Neural progenitor cell (in vitro differentiated cells): ENCODE measurements at regions not wholly inside any gene's neighbourhood (a gene's known extent, or its start where the extent isn't known, plus 50 kb on each side); places are given as distances from the start of the nearest gene placed in this dataset.

ENCODE experiments used
- DNase-seq: peaks from one replicate; pipeline ENCODE4 v3.0.0-alpha.2; 2016; ENCODE audit warnings: low spot score
- H2AFZ ChIP-seq: fragments of 200-600 bp; sonication (generic); replicated peaks from 2 replicates; pipeline ENCODE4 v1.6.1; 2016; ENCODE audit warnings: antibody characterized with exemption
- H3F3A ChIP-seq: fragments of 200-600 bp; sonication (generic); 2 replicates; pipeline ENCODE4 v1.6.1; 2016; ENCODE audit warnings: antibody characterized with exemption, low read depth
- H3K27ac ChIP-seq: fragments of 200-600 bp; sonication (generic); 2 replicates; pipeline ENCODE4 v1.5.1; 2016; ENCODE audit warnings: mild to moderate bottlenecking
- H3K27me3 ChIP-seq: fragments of 200-600 bp; sonication (generic); 2 replicates; pipeline ENCODE4 v1.6.1; 2016; ENCODE audit warnings: mild to moderate bottlenecking, moderate library complexity
- H3K36me3 ChIP-seq: fragments of 200-600 bp; sonication (generic); 2 replicates; pipeline ENCODE4 v1.5.1; 2016
- H3K4me1 ChIP-seq: fragments of 200-600 bp; sonication (generic); 2 replicates; pipeline ENCODE4 v1.6.1; 2016; ENCODE audit warnings: mixed run types
- H3K4me2 ChIP-seq: fragments of 200-600 bp; sonication (generic); 2 replicates; pipeline ENCODE4 v1.6.1; 2016
- H3K4me3 ChIP-seq: fragments of 200-600 bp; sonication (generic); 2 replicates; pipeline ENCODE4 v1.5.1; 2016
- H3K79me2 ChIP-seq: fragments of 200-600 bp; sonication (generic); 2 replicates; pipeline ENCODE4 v1.6.1; 2016; ENCODE audit warnings: low read depth
- H3K9ac ChIP-seq: fragments of 200-600 bp; sonication (generic); 2 replicates; pipeline ENCODE4 v1.6.1; 2016
- H3K9me3 ChIP-seq: fragments of 200-600 bp; sonication (generic); 2 replicates; pipeline ENCODE4 v1.5.1; 2016; ENCODE audit warnings: low read depth
- H4K20me1 ChIP-seq: fragments of 200-600 bp; sonication (generic); 2 replicates; pipeline ENCODE4 v1.6.1; 2016; ENCODE audit warnings: low read depth
- H3K27ac Mint-ChIP-seq: 3 replicates; pipeline ENCODE4 v1.8.0; 2021; ENCODE audit warnings: mixed read lengths
- H3K27me3 Mint-ChIP-seq: 2 replicates; pipeline ENCODE4 v1.8.0; 2022; ENCODE audit warnings: low read depth, mild to moderate bottlenecking, inconsistent platforms, moderate library complexity, mixed read lengths; ENCODE audit not compliant: insufficient read depth
- H3K36me3 Mint-ChIP-seq: 3 replicates; pipeline ENCODE4 v1.8.0; 2021; ENCODE audit warnings: mixed read lengths
- H3K4me1 Mint-ChIP-seq: 3 replicates; pipeline ENCODE4 v1.8.0; 2021; ENCODE audit warnings: mixed read lengths
- H3K4me3 Mint-ChIP-seq: 3 replicates; pipeline ENCODE4 v1.8.0; 2021; ENCODE audit warnings: mild to moderate bottlenecking, moderate library complexity, mixed read lengths
- H3K9me3 Mint-ChIP-seq: 3 replicates; pipeline ENCODE4 v1.8.0; 2020; ENCODE audit warnings: mixed read lengths
- EZH2 ChIP-seq: fragments of 200-600 bp; sonication (generic); IDR thresholded peaks from 2 replicates; pipeline ENCODE4 v1.6.1; 2017; ENCODE audit warnings: antibody characterized with exemption, mild to moderate bottlenecking, moderate library complexity
- EZH2phosphoT487 ChIP-seq: fragments of 200-600 bp; sonication (generic); IDR thresholded peaks from 2 replicates; pipeline ENCODE4 v1.6.1; 2017; ENCODE audit warnings: antibody characterized with exemption
- TF ChIP-seq, protein P1 (sequence below): fragments of 200-600 bp; sonication (generic); IDR thresholded peaks from 2 replicates; pipeline ENCODE4 v1.5.1; 2017; ENCODE audit warnings: antibody characterized with exemption, mild to moderate bottlenecking

GRCh38 chr10:108450280-108450679 lies 1285.8 kb upstream of the SORCS1 start:
- no peaks in the 10 kb centered on the region for H3K4me1 ChIP-seq
- no peaks in the 10 kb centered on the region for H3K79me2 ChIP-seq
- H3K27ac ChIP-seq, result no peak overlapping the region
- no peaks in the 10 kb centered on the region for H3K36me3 ChIP-seq
- H2AFZ ChIP-seq, result no peak overlapping the region
- H3K9ac ChIP-seq, result no peak overlapping the region
- no peaks in the 10 kb centered on the region for H3K27me3 Mint-ChIP-seq
- H3K9me3 Mint-ChIP-seq, result no peaks in the 10 kb centered on the region
- no peaks in the 10 kb centered on the region for H3K9me3 ChIP-seq
- no peaks in the 10 kb centered on the region for H3K27me3 ChIP-seq
- H3K4me1 Mint-ChIP-seq, result no peaks in the 10 kb centered on the region
- DNase-seq, result no peak
- no peaks in the 10 kb centered on the region for H4K20me1 ChIP-seq
- no peaks in the 10 kb centered on the region for H3F3A ChIP-seq
- H3K4me3 ChIP-seq, result no peak overlapping the region
- H3K27ac Mint-ChIP-seq, result no peak overlapping the region
- TF ChIP-seq, protein P1, sequence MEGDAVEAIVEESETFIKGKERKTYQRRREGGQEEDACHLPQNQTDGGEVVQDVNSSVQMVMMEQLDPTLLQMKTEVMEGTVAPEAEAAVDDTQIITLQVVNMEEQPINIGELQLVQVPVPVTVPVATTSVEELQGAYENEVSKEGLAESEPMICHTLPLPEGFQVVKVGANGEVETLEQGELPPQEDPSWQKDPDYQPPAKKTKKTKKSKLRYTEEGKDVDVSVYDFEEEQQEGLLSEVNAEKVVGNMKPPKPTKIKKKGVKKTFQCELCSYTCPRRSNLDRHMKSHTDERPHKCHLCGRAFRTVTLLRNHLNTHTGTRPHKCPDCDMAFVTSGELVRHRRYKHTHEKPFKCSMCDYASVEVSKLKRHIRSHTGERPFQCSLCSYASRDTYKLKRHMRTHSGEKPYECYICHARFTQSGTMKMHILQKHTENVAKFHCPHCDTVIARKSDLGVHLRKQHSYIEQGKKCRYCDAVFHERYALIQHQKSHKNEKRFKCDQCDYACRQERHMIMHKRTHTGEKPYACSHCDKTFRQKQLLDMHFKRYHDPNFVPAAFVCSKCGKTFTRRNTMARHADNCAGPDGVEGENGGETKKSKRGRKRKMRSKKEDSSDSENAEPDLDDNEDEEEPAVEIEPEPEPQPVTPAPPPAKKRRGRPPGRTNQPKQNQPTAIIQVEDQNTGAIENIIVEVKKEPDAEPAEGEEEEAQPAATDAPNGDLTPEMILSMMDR, result no peak
- TF ChIP-seq EZH2, result no peak
- TF ChIP-seq EZH2phosphoT487, result no peak
- no peaks in the 10 kb centered on the region for H3K36me3 Mint-ChIP-seq
- H3K4me2 ChIP-seq, result no peak overlapping the region
- H3K4me3 Mint-ChIP-seq, result no peak overlapping the region

- H3K36me3 Mint-ChIP-seq, result no peaks in the 10 kb centered on the region
- no peaks in the 10 kb centered on the region for H3K4me1 ChIP-seq
- no peak overlapping the region for H3K4me3 Mint-ChIP-seq
- H3K9me3 Mint-ChIP-seq, result no peaks in the 10 kb centered on the region
- no peaks in the 10 kb centered on the region for H3K27me3 ChIP-seq
- H3K79me2 ChIP-seq, result no peaks in the 10 kb centered on the region
- H3K27ac ChIP-seq, result no peak overlapping the region
- H3K27me3 Mint-ChIP-seq, result no peaks in the 10 kb centered on the region
- H3K9ac ChIP-seq, result no peak overlapping the region
- H3K4me1 Mint-ChIP-seq, result peaks cover 1% of the 10 kb centered on the region
- H3K27ac Mint-ChIP-seq, result no peak overlapping the region
- H3K36me3 ChIP-seq, result no peaks in the 10 kb centered on the region
- no peak overlapping the region for H3K4me2 ChIP-seq
- no peak overlapping the region for H3K4me3 ChIP-seq
- H2AFZ ChIP-seq, result no peak overlapping the region
- TF ChIP-seq EZH2 (no peak), EZH2phosphoT487 (no peak)
- TF ChIP-seq, protein P1, result no peak
- no peaks in the 10 kb centered on the region for H4K20me1 ChIP-seq
- no peaks in the 10 kb centered on the region for H3F3A ChIP-seq
- DNase-seq, result no peak
- H3K9me3 ChIP-seq, result no peaks in the 10 kb centered on the region
Measured at GRCh38 chr10:108445746-108446145, 1281.2 kb upstream of the SORCS1 start.

DNA sequence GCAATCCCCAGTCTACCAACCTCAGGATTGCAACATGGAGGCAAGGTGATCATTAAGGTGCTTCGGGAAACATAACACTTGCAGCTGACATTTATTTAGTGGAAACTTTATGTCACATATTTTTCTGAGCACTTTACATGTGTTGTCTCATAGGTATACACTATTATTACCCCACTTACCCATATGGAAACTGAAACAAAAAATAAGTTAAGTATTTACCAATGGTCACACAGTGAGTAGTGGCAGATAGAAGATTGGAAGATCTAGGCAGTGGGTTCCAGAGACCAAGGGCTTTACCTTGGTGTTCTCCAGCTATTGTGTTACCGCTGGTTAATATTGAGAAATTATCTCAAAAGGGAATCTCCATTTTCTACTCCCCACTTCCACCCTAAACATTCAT lies 1279.1 kb upstream of the SORCS1 start:
- Mint-ChIP-seq H3K9me3 (no peaks in the 10 kb centered on the region), H3K27me3 (no peaks in the 10 kb centered on the region), H3K36me3 (no peaks in the 10 kb centered on the region), H3K4me1 (peaks cover 5% of the 10 kb centered on the region), H3K4me3 (no peak overlapping the region), H3K27ac (no peak overlapping the region)
- Histone ChIP-seq H3K9me3 (no peaks in the 10 kb centered on the region), H3F3A (no peaks in the 10 kb centered on the region), H3K36me3 (no peaks in the 10 kb centered on the region), H4K20me1 (no peaks in the 10 kb centered on the region), H3K4me2 (no peak overlapping the region), H3K27ac (no peak overlapping the region), H3K4me3 (no peak overlapping the region), H3K4me1 (no peaks in the 10 kb centered on the region), H2AFZ (no peak overlapping the region), H3K9ac (no peak overlapping the region), H3K27me3 (no peaks in the 10 kb centered on the region), H3K79me2 (no peaks in the 10 kb centered on the region)
- no peak for TF ChIP-seq EZH2phosphoT487
- TF ChIP-seq, protein P1, result no peak
- TF ChIP-seq EZH2, result no peak
- DNase-seq, result no peak

DNA sequence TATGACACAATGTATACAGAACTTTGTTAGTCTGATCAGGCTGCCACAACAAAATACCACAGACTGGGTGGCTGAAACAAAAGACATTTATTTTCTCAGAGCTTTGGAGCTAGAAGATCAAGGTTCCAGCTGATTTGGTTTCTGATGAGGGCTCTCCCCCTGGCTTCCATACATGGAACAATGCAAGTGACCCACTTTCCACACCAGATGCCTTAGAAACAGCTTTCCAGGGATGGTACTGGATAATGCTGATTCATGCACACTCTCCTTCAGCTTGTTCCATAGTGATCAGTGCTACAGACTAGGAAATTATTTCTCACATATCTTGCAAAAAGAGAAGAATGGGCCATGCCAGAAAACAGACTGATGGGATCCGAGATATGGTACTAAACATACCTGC lies 1274.9 kb upstream of the SORCS1 start:
- TF ChIP-seq EZH2phosphoT487, result no peak
- no peak for TF ChIP-seq EZH2
- TF ChIP-seq, protein P1, result no peak
- Histone ChIP-seq H3K4me3 (no peak overlapping the region), H3F3A (no peaks in the 10 kb centered on the region), H3K36me3 (no peaks in the 10 kb centered on the region), H3K4me2 (no peak overlapping the region), H3K9ac (no peak overlapping the region), H2AFZ (no peak overlapping the region), H3K27me3 (no peaks in the 10 kb centered on the region), H3K27ac (no peak overlapping the region), H3K79me2 (no peaks in the 10 kb centered on the region), H4K20me1 (no peaks in the 10 kb centered on the region), H3K9me3 (no peaks in the 10 kb centered on the region), H3K4me1 (no peaks in the 10 kb centered on the region)
- Mint-ChIP-seq H3K4me3 (no peak overlapping the region), H3K27ac (no peak overlapping the region), H3K9me3 (no peaks in the 10 kb centered on the region), H3K36me3 (no peaks in the 10 kb centered on the region), H3K4me1 (peaks cover 5% of the 10 kb centered on the region), H3K27me3 (no peaks in the 10 kb centered on the region)
- no peak for DNase-seq
